HuH-7 (cell line): ENCODE measurements at regions not wholly inside any gene's neighbourhood (a gene's known extent, or its start where the extent isn't known, plus 50 kb on each side); places are given as distances from the start of the nearest gene placed in this dataset.

Experiments
- DNase-seq: peaks from one replicate; pipeline ENCODE4 v3.0.0; 2011; ENCODE audit warnings: low spot score

DNA sequence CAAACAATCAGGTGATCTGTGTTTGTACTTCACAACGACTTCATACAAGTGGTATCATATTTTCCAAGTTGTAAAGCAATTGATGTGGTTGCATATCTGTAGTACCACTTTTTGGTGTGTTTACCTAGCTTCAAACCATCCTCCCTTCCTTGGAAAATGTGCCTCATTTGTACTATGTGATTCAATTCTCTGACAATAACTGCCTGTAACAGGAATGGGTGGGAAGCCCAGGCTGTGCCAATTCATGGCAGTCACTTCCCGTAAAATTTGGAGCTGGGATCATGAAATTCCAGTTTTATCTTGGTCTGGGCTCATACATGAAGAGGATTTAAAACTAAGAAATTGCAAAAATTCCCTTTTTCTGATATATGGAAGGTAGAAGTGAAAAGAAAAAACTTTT is 250.1 kb downstream of the DIO2 start:
- no peak for DNase-seq

GRCh38 chr14:79960288-79960687 is 251.0 kb downstream of the DIO2 start:
- DNase-seq, result no peak

- DNase-seq, result no peak
These were observed 259.7 kb downstream of the DIO2 start for GRCh38 chr14:79951572-79951971.

DNA sequence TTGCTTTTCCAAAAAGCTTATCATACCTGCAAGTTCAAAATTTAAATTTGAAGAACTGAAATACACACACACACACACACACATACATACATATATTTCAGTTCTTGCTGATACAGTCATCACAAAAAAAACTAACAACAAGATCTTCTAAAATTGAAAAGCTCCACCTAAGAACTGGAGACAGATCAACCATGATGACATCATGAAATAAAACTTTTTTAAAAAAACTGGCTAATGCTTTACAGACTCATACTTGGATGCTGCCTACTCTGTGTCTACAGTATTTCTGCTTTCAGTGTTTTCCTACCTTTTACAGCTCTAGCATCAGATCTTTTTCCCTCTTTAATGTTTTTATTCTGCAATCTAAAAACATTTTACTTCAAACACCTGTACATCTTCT is 261.4 kb downstream of the DIO2 start:
- no peak for DNase-seq

DNA sequence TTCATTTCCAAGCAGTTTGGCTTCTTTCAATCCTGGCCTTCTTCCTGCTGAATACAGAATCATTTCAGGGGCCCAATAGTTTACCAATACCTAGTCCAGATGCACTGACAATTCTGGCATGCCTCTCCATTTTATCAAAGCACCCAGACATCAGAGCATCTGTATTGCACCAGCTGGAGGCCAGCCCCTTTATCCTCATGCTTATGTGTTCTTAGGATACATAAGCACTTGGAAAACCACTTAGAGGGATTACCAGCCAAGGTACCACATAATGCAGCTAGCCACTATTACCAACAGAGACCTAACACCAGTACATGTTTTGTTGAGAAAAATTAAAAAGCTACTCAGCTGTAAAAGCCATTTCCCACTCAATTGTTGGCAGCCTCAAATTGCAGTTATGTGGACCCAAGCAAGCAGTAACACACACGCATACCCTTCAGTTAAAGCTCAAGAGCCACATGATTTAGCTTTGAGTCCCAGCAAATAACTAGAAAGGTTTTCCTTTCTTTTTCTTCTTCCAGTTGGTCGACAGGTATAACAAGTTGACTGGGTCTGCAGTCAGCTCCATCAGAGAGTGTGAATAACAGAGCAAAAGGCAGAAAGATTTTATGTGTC is 263.8 kb downstream of the DIO2 start:
- no peak for DNase-seq

DNA sequence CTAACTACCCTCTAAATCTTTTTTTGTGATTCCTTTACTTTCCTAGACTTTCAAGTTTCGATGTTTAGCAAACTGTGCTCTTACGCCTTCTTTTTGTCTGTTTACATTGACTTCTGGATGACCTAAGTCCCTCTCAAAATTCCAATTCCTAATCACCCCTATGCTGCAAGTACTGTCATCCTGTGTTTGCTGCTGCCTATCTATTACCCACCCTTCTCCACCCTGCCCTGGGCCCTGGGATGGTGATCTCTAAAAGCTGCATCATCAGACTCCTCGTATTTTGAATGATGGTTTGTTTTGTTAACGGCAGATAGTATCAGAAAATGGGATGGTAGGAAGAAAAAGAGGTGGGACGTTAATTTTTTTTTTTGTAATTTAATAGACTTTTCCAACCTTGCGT is 272.1 kb downstream of the DIO2 start:
- DNase-seq, result no peak

- no peak for DNase-seq
These were observed 273.1 kb downstream of the DIO2 start for GRCh38 chr14:79938185-79938584.

GRCh38 chr14:79937433-79937832 is 273.9 kb downstream of the DIO2 start:
- no peak for DNase-seq

DNA sequence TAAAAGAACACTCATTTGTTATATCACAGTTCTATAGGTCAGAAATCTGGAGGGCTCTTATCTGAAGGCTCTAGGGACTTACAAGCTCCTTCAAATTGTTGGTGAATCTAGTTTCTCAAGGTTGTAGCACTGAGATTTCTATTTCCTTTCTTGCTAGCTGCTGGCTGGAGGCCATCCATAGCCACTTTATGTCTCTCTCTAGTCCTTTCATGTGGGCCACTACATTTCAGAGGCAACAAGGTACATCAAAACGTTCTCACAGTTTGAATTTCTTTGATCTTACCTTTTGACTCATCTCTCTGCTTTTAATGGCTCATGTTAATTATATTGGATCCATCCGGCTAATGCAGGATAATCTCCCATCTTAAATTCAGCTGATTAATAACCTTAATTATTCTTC is 286.8 kb downstream of the DIO2 start:
- no peak for DNase-seq

- DNase-seq, result no peak
These were observed 291.1 kb downstream of the DIO2 start for GRCh38 chr14:79920180-79920692.
